Endothelial cell (in vitro differentiated cells): ENCODE measurements at regions not wholly inside any gene's neighbourhood (a gene's known extent, or its start where the extent isn't known, plus 50 kb on each side); places are given as distances from the start of the nearest gene placed in this dataset.

Experiments
- DNase-seq: peaks from one replicate; pipeline ENCODE4 v3.0.0; 2021; ENCODE audit warnings: low spot score
- H3K27ac Mint-ChIP-seq: one replicate; pipeline ENCODE4 v1.8.0; 2021; ENCODE audit warnings: mixed read lengths, inconsistent platforms; ENCODE audit not compliant: unreplicated experiment
- H3K27me3 Mint-ChIP-seq: one replicate; pipeline ENCODE4 v1.8.0; 2021; ENCODE audit warnings: mild to moderate bottlenecking, moderate library complexity, mixed read lengths, inconsistent platforms; ENCODE audit not compliant: unreplicated experiment
- H3K36me3 Mint-ChIP-seq: one replicate; pipeline ENCODE4 v1.8.0; 2021; ENCODE audit warnings: mild to moderate bottlenecking, low read depth, mixed read lengths, inconsistent platforms; ENCODE audit not compliant: unreplicated experiment
- H3K4me1 Mint-ChIP-seq: one replicate; pipeline ENCODE4 v1.8.0; 2021; ENCODE audit warnings: mild to moderate bottlenecking, mixed read lengths, inconsistent platforms; ENCODE audit not compliant: unreplicated experiment
- H3K4me3 Mint-ChIP-seq: one replicate; pipeline ENCODE4 v1.8.0; 2021; ENCODE audit warnings: mild to moderate bottlenecking, mixed read lengths, inconsistent platforms; ENCODE audit not compliant: unreplicated experiment
- H3K9me3 Mint-ChIP-seq: one replicate; pipeline ENCODE4 v1.8.0; 2021; ENCODE audit warnings: mixed read lengths, inconsistent platforms; ENCODE audit not compliant: unreplicated experiment
- CTCF ChIP-seq: fragments of 200-600 bp; sonication (generic); IDR thresholded peaks from one replicate; pipeline ENCODE4 v1.5.0; 2021; ENCODE audit warnings: antibody characterized with exemption; ENCODE audit not compliant: unreplicated experiment

GRCh38 chr1:96291468-96291867 is 430.1 kb upstream of the PTBP2 start:
- no peak for TF ChIP-seq CTCF
- H3K27me3 Mint-ChIP-seq, result peaks cover 1% of the 10 kb centered on the region
- H3K27ac Mint-ChIP-seq, result no peak overlapping the region
- no peak overlapping the region for H3K4me3 Mint-ChIP-seq
- peaks cover 6% of the 10 kb centered on the region for H3K4me1 Mint-ChIP-seq
- DNase-seq, result no peak
- H3K9me3 Mint-ChIP-seq, result no peaks in the 10 kb centered on the region
- no peaks in the 10 kb centered on the region for H3K36me3 Mint-ChIP-seq

- no peak for DNase-seq
- Mint-ChIP-seq H3K27me3 (peaks cover 1% of the 10 kb centered on the region), H3K4me3 (no peak overlapping the region), H3K4me1 (peaks cover 6% of the 10 kb centered on the region), H3K27ac (no peak overlapping the region), H3K36me3 (no peaks in the 10 kb centered on the region), H3K9me3 (no peaks in the 10 kb centered on the region)
- TF ChIP-seq CTCF, result no peak
These were observed 429.4 kb upstream of the PTBP2 start for GRCh38 chr1:96292141-96292540.

GRCh38 chr1:96296991-96297390 is 424.6 kb upstream of the PTBP2 start:
- Mint-ChIP-seq H3K36me3 (no peaks in the 10 kb centered on the region), H3K27me3 (no peaks in the 10 kb centered on the region), H3K27ac (no peak overlapping the region), H3K4me3 (no peak overlapping the region), H3K4me1 (peaks cover 6% of the 10 kb centered on the region), H3K9me3 (no peaks in the 10 kb centered on the region)
- no peak for TF ChIP-seq CTCF
- DNase-seq, result no peak

- H3K4me1 Mint-ChIP-seq, result no peaks in the 10 kb centered on the region
- TF ChIP-seq CTCF, result no peak
- H3K9me3 Mint-ChIP-seq, result no peaks in the 10 kb centered on the region
- no peaks in the 10 kb centered on the region for H3K27me3 Mint-ChIP-seq
- no peaks in the 10 kb centered on the region for H3K36me3 Mint-ChIP-seq
- no peak for DNase-seq
- H3K4me3 Mint-ChIP-seq, result no peak overlapping the region
- H3K27ac Mint-ChIP-seq, result no peak overlapping the region
These were observed 414.6 kb upstream of the PTBP2 start for GRCh38 chr1:96306809-96307560.

- Mint-ChIP-seq H3K36me3 (no peaks in the 10 kb centered on the region), H3K9me3 (no peaks in the 10 kb centered on the region), H3K27ac (no peak overlapping the region), H3K4me3 (no peak overlapping the region), H3K27me3 (no peaks in the 10 kb centered on the region), H3K4me1 (no peaks in the 10 kb centered on the region)
- TF ChIP-seq CTCF, result no peak
- no peak for DNase-seq
These were observed 413.3 kb upstream of the PTBP2 start for GRCh38 chr1:96308314-96308713.
